T-helper 2 cell treated with Interferon-gamma antibody and Interleukin-4, amounts not matched to agents 100 ng/mL and 5 ng/mL, for 36 hours (primary cell): ENCODE measurements at regions not wholly inside any gene's neighbourhood (a gene's known extent, or its start where the extent isn't known, plus 50 kb on each side); places are given as distances from the start of the nearest gene placed in this dataset.
"Not testable (repeated sequence)": the region's sequence is repeated elsewhere in the genome, so short reads cannot be mapped to it uniquely, and the experiment has no call there.

ENCODE experiments used
- intact Hi-C: fragments of 100-400 bp; cut with micrococcal nuclease; formaldehyde crosslinking; loops from one replicate; pipeline ENCODE4 v1.15.1; 2023

- intact Hi-C loops = not testable (repeated sequence)
Measured at GRCh38 chr13:73640476-73641179, 493.6 kb downstream of the KLF12 start.

- intact Hi-C loops = no loop called here
Measured at GRCh38 chr13:73635166-73635787, 498.9 kb downstream of the KLF12 start.

- intact Hi-C loops = no loop called here
Measured at GRCh38 chr13:73633817-73634460, 500.3 kb downstream of the KLF12 start.

- intact Hi-C loops = no loop called here
Measured at GRCh38 chr13:73631411-73631810, 502.8 kb downstream of the KLF12 start.

- intact Hi-C loops = loop anchor here (1.0 to 10.0 kb wide), 5 partner anchors 15 to 571 kb away; partner anchors contain the start of gene KLF5
Measured at GRCh38 chr13:73625562-73626339, 508.5 kb downstream of the KLF12 start.

- intact Hi-C loops = loop anchor here (10.0 kb wide), 1 partner anchor 568 kb away; the partner anchor contains the start of gene KLF5
Measured at GRCh38 chr13:73623281-73623680, 510.9 kb downstream of the KLF12 start.

- intact Hi-C loops = loop anchor here (10.0 kb wide), 1 partner anchor 568 kb away; the partner anchor contains the start of gene KLF5
Measured at GRCh38 chr13:73622381-73622780, 511.8 kb downstream of the KLF12 start.

- intact Hi-C loops = no loop called here
Measured at GRCh38 chr13:73618275-73618865, 515.8 kb downstream of the KLF12 start.

- intact Hi-C loops = no loop called here
Measured at GRCh38 chr13:73616861-73617260, 517.3 kb downstream of the KLF12 start.

GRCh38 chr13:73610799-73611592 is 523.2 kb downstream of the KLF12 start:
- intact Hi-C loops = loop anchor here (2.0 kb wide), 1 partner anchor 16 kb away; no protein-coding TSS in a partner anchor

- intact Hi-C loops = no loop called here
Measured at GRCh38 chr13:73608711-73609485, 525.3 kb downstream of the KLF12 start.

- intact Hi-C loops = no loop called here
Measured at GRCh38 chr13:73608157-73608516, 526.1 kb downstream of the KLF12 start.

- intact Hi-C loops = no loop called here
Measured at GRCh38 chr13:73607489-73608156, 526.6 kb downstream of the KLF12 start.

- intact Hi-C loops = no loop called here
Measured at GRCh38 chr13:73603646-73604045, 530.6 kb downstream of the KLF12 start.

GRCh38 chr13:73602295-73602694 is 531.9 kb downstream of the KLF12 start:
- intact Hi-C loops = no loop called here

- intact Hi-C loops = no loop called here
Measured at GRCh38 chr13:73601708-73602107, 532.5 kb downstream of the KLF12 start.

- intact Hi-C loops = no loop called here
Measured at GRCh38 chr13:73599232-73600128, 534.7 kb downstream of the KLF12 start.
